ENCODE measurements at regions not wholly inside any gene's neighbourhood (a gene's known extent, or its start where the extent isn't known, plus 50 kb on each side); places are given as distances from the start of the nearest gene placed in this dataset.
"Not testable (repeated sequence)": the region's sequence is repeated elsewhere in the genome, so short reads cannot be mapped to it uniquely, and the experiment has no call there.

GRCh38 chr12:22115711-22116110 is 69.7 kb downstream of the CMAS start:
- DNase-seq (ENCODE audit: low spot score), result no peak
- no peak for ATAC-seq

- ATAC-seq, result no peak
- no peak for DNase-seq (ENCODE audit: low spot score)
Measured at GRCh38 chr12:22116376-22116775, 70.4 kb downstream of the CMAS start.

- ATAC-seq, result no peak
- DNase-seq (ENCODE audit: low spot score), result no peak
Measured at GRCh38 chr12:22117563-22118237, 71.7 kb downstream of the CMAS start.

- ATAC-seq, result no peak
- DNase-seq (ENCODE audit: low spot score), result no peak
Measured at GRCh38 chr12:22118238-22118790, 72.3 kb downstream of the CMAS start.

GRCh38 chr12:22121224-22121623 is 75.2 kb downstream of the CMAS start:
- DNase-seq (ENCODE audit: low spot score) (no peak), ATAC-seq (peak; percentile 77)

GRCh38 chr12:22122359-22122758 is 76.3 kb downstream of the CMAS start:
- ATAC-seq, result no peak

GRCh38 chr12:22124987-22125386 is 79.0 kb downstream of the CMAS start:
- ATAC-seq (no peak), DNase-seq (ENCODE audit: low spot score) (no peak)

More at GRCh38 chr12:22122359-22122758, 76.3 kb downstream of the CMAS start:
- no peak for DNase-seq (ENCODE audit: low spot score)

GRCh38 chr12:22126101-22126500 is 80.1 kb downstream of the CMAS start:
- DNase-seq (ENCODE audit: low spot score); ATAC-seq: not testable (repeated sequence)

- DNase-seq (ENCODE audit: low spot score) (no peak), ATAC-seq (no peak)
Measured at GRCh38 chr12:22126758-22127157, 80.7 kb downstream of the CMAS start.

GRCh38 chr12:22130671-22131070 is 84.7 kb downstream of the CMAS start:
- DNase-seq (ENCODE audit: low spot score) (no peak), ATAC-seq (no peak)

GRCh38 chr12:22136604-22137117 is 90.6 kb downstream of the CMAS start:
- not testable (repeated sequence) for DNase-seq (ENCODE audit: low spot score); ATAC-seq

Measured in left lobe of liver (tissue), 2 donors.